Occipital lobe (tissue), 1 donor: ENCODE measurements at regions not wholly inside any gene's neighbourhood (a gene's known extent, or its start where the extent isn't known, plus 50 kb on each side); places are given as distances from the start of the nearest gene placed in this dataset.
"Not testable (repeated sequence)": the region's sequence is repeated elsewhere in the genome, so short reads cannot be mapped to it uniquely, and the experiment has no call there.

Experiments
- DNase-seq: peaks from one replicate; lab custom pipeline; 2025; lab: John Stamatoyannopoulos, UW

- DNase-seq: no peak
Observed at GRCh38 chr4:28788929-28789490, 1928.4 kb downstream of the STIM2 start.

- DNase-seq: no peak
Observed at GRCh38 chr4:28792917-28793597, 1927.1 kb upstream of the PCDH7 start.

DNA sequence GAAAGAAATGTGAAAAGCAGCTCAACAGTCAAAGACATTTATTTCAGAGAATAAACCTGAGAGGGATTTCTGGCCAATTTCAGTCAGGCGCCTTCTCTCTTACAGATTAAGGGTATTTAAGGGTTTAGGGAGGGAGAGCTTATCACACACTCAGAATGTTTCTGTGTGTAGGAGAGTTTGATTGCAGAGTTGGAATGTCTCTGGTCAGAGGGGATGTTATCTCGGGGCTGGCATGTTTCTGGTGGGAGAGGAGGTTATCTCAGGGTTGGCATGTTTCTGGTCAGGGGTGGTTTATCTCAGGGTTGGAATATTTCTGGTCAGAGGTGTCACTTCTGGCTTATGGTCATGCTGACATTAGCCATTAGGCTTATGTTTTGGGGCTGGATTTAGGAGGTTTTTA is 1920.5 kb upstream of the PCDH7 start:
- DNase-seq: no peak

GRCh38 chr4:28811025-28811424 is 1909.1 kb upstream of the PCDH7 start:
- no peak for DNase-seq

DNA sequence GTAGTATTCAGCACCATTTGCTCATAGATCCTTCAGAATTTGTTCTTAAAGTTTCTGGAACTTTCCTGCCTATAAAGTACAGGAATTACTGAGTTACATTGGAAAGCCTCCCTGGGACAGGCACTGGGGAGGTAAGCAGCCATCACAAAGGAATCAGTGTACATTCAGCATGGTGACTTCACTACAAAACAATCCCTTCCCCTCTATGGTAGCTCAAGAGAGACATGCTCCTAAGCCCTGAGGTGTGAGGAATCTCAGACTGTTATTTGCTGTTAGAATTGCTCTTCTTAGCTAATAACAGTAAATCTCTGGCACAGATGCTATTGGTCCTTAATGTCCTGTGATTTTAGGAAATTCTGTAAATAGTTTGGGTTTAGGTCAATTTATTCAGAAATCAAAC is 1898.0 kb upstream of the PCDH7 start:
- DNase-seq: no peak

- no peak for DNase-seq
Observed at GRCh38 chr4:28827866-28828265, 1892.3 kb upstream of the PCDH7 start.

- no peak for DNase-seq
Observed at GRCh38 chr4:28831867-28832266, 1888.3 kb upstream of the PCDH7 start.

DNA sequence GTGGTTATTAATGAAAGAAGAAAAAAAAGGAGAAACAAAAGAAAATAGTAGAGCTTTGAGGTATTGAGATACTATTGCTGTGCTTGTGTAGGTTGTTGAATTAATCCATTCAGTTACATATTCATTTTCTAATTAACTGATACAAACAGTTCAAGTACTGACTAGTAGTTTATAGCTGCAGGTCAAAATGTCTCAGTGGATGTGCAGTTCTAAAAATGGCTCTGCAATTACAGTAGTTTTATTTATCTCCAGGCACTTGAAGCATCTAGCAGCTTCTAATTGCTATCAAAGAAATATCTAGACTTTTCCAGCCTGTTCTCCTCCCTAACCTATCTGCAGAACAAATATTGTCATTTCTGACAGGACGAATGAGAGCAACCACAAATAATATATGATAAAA is 1887.7 kb upstream of the PCDH7 start:
- DNase-seq: no peak

GRCh38 chr4:28834120-28834519 is 1886.0 kb upstream of the PCDH7 start:
- no peak for DNase-seq

DNA sequence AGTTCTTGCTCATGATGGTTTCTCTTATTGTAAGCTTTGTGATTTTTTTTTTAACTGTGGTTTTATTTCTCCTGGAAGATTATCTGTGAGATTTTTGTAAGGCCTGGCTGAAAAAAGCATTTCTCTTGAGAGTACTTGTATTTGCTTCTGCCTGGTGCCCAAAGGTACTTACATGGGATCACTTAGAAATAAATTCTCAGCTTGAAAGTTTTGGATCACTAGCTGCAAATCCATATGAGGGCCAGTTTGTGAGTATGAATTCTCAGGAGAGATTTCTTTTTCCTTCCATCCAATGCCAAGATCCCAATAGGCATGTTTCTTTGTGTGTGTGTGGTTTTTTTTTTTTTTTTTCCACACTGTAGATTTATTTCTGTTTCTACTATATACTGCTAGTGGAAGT is 1884.7 kb upstream of the PCDH7 start:
- DNase-seq: no peak

- no peak for DNase-seq
Observed at GRCh38 chr4:28842271-28842670, 1877.9 kb upstream of the PCDH7 start.

DNA sequence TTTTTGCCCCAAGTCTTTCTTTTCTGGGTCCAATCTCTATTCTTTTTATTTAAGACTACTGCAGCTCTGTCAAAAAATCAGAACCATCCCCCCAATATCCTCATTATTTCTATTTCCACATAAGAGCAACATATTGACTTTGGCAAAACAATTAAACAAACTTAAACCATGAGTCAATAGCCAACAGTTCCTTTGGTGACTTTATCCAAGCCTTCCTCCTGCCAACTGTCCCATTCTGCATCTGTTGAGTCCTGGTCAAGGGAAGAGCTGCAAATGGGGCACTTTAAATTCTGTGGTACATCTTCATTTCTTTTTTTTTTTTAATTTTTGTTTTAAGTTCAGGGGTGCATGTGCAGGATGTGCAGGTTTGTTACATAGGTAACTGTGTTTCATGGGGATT is 1875.0 kb upstream of the PCDH7 start:
- DNase-seq: no peak

- not testable (repeated sequence) for DNase-seq
Observed at GRCh38 chr4:28857028-28857427, 1863.1 kb upstream of the PCDH7 start.

DNA sequence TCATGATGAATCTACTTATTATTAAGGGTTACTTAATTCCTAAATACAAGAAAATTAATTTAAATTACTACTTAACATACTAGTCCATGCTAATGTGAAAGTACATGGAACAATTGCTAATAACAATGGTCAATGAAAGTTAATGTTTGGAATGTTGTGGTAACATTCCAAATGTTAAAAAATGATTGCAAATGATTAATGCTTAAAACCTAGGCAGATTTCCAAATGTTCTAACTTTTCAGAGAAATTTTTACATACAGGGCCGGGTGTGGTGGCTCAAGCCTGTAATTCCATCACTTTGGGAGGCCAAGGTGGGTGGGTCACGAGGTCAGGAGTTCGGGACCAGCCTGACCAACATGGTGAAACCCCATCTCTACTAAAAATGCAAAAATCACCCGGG is 1851.3 kb upstream of the PCDH7 start:
- DNase-seq: no peak

GRCh38 chr4:28879178-28879577 is 1841.0 kb upstream of the PCDH7 start:
- DNase-seq: no peak

DNA sequence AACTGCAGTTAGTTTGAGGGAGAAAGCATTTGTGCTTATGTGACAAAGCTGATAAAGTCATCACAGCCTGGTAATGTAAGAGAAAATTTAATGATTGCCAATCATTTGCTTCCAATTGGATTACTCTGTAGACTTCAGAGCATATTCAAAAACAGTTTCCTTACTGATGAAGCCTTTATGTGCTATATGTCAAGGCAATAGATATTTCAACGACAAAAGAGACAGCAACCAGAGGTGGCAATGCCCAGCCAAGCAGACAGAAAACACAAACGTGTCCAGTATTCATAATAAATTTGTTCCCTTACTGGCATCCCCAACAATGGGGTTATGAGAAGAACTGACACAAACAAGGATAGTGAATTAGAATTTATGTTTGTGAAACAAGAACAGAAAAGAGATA is 1840.3 kb upstream of the PCDH7 start:
- DNase-seq: no peak

DNA sequence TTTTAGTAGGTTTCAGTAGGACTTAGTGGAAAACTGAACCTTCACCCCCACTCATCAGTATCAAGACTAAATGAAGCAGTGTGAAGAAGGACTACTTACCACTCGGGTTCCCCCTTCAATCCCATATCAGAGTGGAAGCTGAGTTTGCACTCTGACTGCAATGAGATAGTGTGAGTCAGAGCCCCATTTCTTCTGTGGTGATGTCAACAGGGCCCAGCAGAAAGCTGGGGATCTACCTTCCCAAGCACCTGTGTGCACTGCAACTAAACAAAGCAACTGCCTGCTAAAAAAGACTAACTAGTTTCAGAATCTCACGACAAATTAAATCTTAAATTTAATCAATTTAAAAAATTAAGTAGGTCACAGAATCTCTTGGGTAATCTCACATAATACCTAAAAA is 1837.0 kb upstream of the PCDH7 start:
- no peak for DNase-seq

DNA sequence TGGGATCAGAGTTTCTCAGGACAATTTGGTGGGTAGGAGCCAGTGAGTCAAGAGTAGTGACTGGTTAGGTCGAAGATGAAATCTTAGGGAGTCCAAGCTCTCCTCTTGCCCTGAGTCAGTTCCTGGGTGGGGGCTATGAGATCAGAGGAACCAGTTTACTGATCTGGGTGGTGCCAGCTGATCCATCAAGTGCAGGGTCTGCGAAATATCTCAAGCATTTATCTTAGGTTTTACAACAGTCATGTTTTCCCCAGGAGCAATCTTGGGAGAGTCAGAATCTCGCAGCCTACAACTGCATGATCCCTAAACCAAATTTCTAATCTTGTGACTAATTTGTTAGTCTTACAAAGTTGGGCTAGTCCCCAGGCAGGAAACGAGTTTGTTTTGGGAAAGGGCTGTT is 1833.2 kb upstream of the PCDH7 start:
- DNase-seq: no peak

GRCh38 chr4:28890949-28891775 is 1829.0 kb upstream of the PCDH7 start:
- DNase-seq: no peak

DNA sequence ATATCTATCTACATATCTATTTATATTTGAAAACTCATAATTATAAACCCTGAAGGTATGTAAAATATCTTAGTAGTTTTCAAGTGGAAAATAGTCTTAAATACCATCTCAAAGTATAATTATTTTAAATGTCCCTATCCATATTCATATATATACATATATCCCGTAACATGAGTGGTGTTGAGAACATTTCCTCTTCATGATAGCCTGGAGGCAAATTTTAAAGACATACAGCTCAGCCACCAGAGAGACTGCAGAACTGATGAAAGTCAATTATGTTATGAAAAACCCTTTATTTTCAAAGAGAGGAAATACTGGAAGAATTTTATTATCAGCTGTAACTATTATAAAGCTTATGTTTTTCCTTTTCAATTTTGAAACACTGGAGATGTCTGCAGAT is 1806.7 kb upstream of the PCDH7 start:
- no peak for DNase-seq

- no peak for DNase-seq
Observed at GRCh38 chr4:28916585-28916984, 1803.6 kb upstream of the PCDH7 start.

- no peak for DNase-seq
Observed at GRCh38 chr4:28918871-28919270, 1801.3 kb upstream of the PCDH7 start.

- DNase-seq: no peak
Observed at GRCh38 chr4:28921886-28922285, 1798.3 kb upstream of the PCDH7 start.
